Ectodermal cell (in vitro differentiated cells): ENCODE measurements at regions not wholly inside any gene's neighbourhood (a gene's known extent, or its start where the extent isn't known, plus 50 kb on each side); places are given as distances from the start of the nearest gene placed in this dataset.

Experiments
- H3K27ac ChIP-seq: 2 replicates; pipeline ENCODE4 v1.7.0; 2013; ENCODE audit warnings: mild to moderate bottlenecking, low read depth, low read length; ENCODE audit not compliant: insufficient read depth, poor library complexity, severe bottlenecking
- H3K27me3 ChIP-seq: 2 replicates; pipeline ENCODE4 v1.7.0; 2013; ENCODE audit warnings: mild to moderate bottlenecking, low read length; ENCODE audit not compliant: insufficient read depth, control insufficient read depth, poor library complexity, severe bottlenecking
- H3K36me3 ChIP-seq: one replicate; pipeline ENCODE4 v1.7.0; 2013; ENCODE audit warnings: low read length; ENCODE audit not compliant: control insufficient read depth, insufficient read depth
- H3K4me1 ChIP-seq: one replicate; pipeline ENCODE4 v1.7.0; 2013; ENCODE audit warnings: low read length; ENCODE audit not compliant: control insufficient read depth, insufficient read depth
- H3K4me3 ChIP-seq: 2 replicates; pipeline ENCODE4 v1.7.0; 2013; ENCODE audit warnings: low read depth, low read length, control low read depth; ENCODE audit not compliant: insufficient read depth
- H3K9me3 ChIP-seq: 2 replicates; pipeline ENCODE4 v1.7.0; 2013; ENCODE audit warnings: mild to moderate bottlenecking, low read length, moderate library complexity; ENCODE audit not compliant: control insufficient read depth
- WGBS, 2 experiments: methylation state at CpG; one replicate each; pipeline ENCODE4 v1.1.7; 2013; ENCODE audit warnings: missing lambda C conversion rate in 2 of 2; 5-methylcytosine and 5-hydroxymethylcytosine counted together

DNA sequence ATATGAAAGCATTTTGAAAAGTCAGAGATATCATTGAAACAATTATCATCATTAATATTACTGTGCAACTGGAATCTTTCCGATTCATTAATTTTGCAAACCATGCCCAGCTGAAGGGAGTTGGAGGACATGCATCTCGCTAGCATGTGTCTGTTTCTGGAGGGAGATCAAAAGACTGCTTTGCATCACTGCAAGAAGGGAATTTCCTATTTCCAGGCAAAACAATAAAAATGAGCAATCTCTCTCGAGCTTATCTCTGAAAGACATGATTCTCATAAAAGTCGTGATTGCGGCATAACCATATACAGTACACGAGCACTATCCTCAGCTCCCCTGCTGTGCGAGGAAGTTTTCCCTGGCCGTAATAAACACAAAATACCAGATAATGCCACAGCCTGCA, 607.6 kb upstream of the DPP6 start:
- no peak overlapping the region for H3K27ac ChIP-seq
- no peaks in the 10 kb centered on the region for H3K4me1 ChIP-seq
- no peaks in the 10 kb centered on the region for H3K27me3 ChIP-seq
- 87 to 88% methylated on average over 8 of the region's 8 CpGs for WGBS, 2 experiments
- H3K9me3 ChIP-seq = peaks cover 11% of the 10 kb centered on the region
- H3K36me3 ChIP-seq = no peaks in the 10 kb centered on the region
- no peak overlapping the region for H3K4me3 ChIP-seq

DNA sequence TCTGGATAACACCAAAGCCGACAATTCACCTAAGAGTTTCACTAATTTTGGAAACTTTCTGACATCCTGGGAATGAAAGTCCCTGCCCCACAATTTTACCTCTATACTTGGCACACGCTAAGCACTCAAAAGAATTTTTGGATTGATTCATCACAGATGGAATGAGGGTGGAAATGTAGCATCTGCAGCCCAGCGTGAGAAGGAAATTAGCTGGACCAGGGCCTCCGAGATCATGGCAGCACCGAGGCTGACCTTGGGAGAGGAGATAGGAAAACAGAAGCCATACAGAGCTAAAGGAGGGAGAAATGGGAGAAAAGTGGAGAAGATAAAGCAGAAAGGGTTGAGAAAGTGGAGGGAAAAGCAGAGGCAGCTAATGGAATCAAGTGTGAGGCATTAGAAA, 606.6 kb upstream of the DPP6 start:
- H3K4me3 ChIP-seq = no peak overlapping the region
- H3K36me3 ChIP-seq = no peaks in the 10 kb centered on the region
- no peaks in the 10 kb centered on the region for H3K4me1 ChIP-seq
- H3K27ac ChIP-seq = no peak overlapping the region
- peaks cover 11% of the 10 kb centered on the region for H3K9me3 ChIP-seq
- WGBS, 2 experiments = 80 to 81% methylated on average over 4 to 5 of the region's 5 CpGs
- no peaks in the 10 kb centered on the region for H3K27me3 ChIP-seq

DNA sequence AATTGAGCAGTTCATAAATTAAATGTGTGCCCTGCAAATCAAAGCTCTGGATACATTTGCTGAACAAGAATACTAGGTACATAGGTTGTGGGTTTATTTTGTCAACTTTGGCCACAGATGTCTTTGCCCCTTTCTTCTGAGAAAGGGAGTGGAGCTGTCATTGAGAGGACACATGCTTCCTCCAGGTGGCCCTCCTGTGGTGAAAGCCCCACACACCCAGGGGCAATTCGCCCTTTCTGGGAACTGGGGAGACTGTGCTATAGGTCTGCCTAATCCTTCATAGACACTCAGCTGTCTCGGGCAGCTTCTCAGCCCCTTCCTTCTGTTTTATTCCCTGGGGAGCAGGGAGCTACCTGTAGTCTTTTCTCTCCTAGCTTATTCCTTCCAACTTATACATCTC, 605.7 kb upstream of the DPP6 start:
- Histone ChIP-seq H3K4me3 (no peak overlapping the region), H3K27me3 (no peaks in the 10 kb centered on the region), H3K9me3 (peaks cover 13% of the 10 kb centered on the region), H3K27ac (no peak overlapping the region), H3K36me3 (no peaks in the 10 kb centered on the region), H3K4me1 (no peaks in the 10 kb centered on the region)
- 43 to 48% methylated on average over 2 of the region's 2 CpGs for WGBS, 2 experiments

DNA sequence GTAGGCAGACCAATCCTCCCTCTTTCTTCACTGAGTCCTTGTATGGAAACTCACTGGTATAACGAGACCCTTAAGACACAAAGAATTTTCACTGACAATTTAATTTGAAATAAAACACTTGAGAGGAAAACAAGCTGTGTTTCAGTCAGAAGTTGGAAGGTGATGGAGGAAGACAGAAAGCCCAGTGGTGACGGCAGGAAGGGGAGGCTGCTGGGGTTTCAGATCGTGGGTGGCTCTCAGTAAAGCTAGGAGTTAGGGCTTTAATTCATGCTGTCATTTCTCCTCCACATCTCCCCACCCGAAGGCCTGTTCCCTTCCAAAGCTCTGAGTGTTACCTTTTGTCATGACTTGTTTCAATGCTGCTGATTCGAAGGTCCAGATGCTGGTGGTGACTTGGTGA, 605.2 kb upstream of the DPP6 start:
- Histone ChIP-seq H3K4me3 (no peak overlapping the region), H3K9me3 (peaks cover 15% of the 10 kb centered on the region), H3K27me3 (no peaks in the 10 kb centered on the region), H3K27ac (no peak overlapping the region), H3K4me1 (no peaks in the 10 kb centered on the region), H3K36me3 (no peaks in the 10 kb centered on the region)
- WGBS, 2 experiments = 74 to 77% methylated on average over 5 of the region's 5 CpGs

DNA sequence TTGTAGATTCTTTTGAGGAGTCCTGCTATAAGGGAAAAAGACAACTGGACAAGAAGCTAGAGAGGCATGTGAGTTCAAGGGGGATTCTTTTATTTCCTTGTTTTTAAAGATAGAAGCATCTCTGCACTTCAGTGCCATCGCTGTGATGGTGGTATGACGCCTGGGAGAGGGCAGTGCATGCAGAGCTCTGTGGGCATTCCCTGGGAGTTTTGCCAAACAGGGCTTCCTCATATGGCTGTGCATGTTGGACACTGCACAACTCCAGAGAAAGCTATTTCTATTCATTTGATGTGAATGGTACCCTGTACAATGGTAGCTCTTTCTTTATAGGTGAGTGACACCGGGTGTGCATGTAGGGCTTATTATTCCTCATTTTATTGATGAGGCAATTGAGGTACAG, 599.5 kb upstream of the DPP6 start:
- no peak overlapping the region for H3K4me3 ChIP-seq
- H3K36me3 ChIP-seq = no peaks in the 10 kb centered on the region
- no peak overlapping the region for H3K27ac ChIP-seq
- 55 to 64% methylated on average over 3 of the region's 3 CpGs for WGBS, 2 experiments
- H3K9me3 ChIP-seq = peaks cover 10% of the 10 kb centered on the region
- H3K27me3 ChIP-seq = no peaks in the 10 kb centered on the region
- no peaks in the 10 kb centered on the region for H3K4me1 ChIP-seq

DNA sequence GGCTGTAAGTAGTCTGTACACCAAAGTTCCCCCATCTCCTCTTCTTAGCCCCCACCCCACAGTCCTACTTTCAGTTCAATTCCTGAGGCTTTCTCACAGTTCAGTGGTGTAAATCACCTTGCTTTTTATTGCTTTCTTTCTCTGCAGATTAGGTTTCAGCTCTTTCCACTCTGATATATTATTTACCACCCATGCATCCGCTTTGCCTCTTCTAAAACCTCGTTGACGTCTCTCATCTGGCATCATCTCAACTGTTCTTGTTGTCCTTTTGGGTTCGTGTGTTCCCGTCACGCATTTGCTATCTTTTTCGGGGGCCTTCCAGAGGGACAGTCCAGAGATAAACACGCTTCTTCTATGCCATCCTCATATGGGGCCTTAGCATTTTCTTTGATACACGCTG, 597.9 kb upstream of the DPP6 start:
- WGBS, 2 experiments = 82 to 87% methylated on average over 9 of the region's 9 CpGs
- H3K27ac ChIP-seq = no peak overlapping the region
- peaks cover 4% of the 10 kb centered on the region for H3K9me3 ChIP-seq
- H3K4me1 ChIP-seq = no peaks in the 10 kb centered on the region
- no peak overlapping the region for H3K4me3 ChIP-seq
- no peaks in the 10 kb centered on the region for H3K36me3 ChIP-seq
- no peaks in the 10 kb centered on the region for H3K27me3 ChIP-seq

DNA sequence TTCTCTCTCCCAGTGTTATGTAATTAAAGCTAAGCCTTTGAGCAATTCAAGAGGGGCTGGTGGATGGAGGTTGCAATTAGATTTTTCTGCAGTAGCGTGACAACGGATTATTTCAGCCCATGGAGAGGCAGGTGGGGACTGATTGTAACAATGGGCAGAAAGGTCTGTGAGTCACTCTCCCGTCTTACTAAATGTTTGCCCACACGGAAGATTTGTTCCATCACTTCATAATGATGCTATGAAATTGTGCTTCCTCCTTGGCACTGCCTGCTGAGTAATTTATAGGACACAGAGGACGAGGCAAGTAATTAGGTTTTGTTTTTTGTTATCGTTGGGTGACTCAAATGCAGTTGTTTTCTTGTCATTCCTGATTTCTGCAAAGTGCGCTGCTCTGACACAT, 594.5 kb upstream of the DPP6 start:
- no peak overlapping the region for H3K4me3 ChIP-seq
- H3K27me3 ChIP-seq = no peaks in the 10 kb centered on the region
- 70 to 72% methylated on average over 7 of the region's 7 CpGs for WGBS, 2 experiments
- no peak overlapping the region for H3K27ac ChIP-seq
- no peaks in the 10 kb centered on the region for H3K9me3 ChIP-seq
- no peaks in the 10 kb centered on the region for H3K4me1 ChIP-seq
- H3K36me3 ChIP-seq = no peaks in the 10 kb centered on the region

DNA sequence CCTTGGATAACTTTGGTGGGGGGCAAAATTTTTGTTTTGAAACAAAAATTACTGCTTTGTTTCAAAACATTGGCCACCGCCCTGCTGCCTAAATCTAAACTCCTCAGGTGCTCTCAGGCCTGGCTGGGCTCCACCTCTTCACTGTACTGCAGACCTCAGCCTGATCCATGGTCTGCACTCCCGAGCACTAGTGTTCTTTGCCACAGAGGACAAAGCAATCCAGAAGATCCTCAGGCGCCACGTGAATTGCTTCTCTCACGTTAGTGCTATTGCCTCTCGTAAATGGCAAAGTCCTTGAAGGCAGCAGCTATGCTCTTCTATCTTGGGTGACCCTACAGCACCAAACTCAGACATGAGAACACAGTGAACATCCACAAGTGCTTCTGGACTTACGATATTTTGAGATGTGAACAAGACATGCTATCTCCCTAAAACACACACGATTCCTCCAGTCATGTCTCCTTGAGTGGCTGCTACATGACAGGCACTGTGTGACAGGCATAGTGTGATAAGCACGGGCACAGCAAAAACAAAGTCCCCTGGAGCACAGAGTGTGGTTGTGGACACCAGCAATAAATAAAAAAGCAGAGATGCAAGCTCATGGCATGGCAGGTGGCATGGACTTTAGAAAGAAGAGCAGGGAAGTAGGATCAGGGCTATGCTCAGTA, 582.1 kb upstream of the DPP6 start:
- H3K36me3 ChIP-seq = no peaks in the 10 kb centered on the region
- no peaks in the 10 kb centered on the region for H3K27me3 ChIP-seq
- peaks cover 5% of the 10 kb centered on the region for H3K9me3 ChIP-seq
- WGBS, 2 experiments = 77 to 82% methylated on average over 9 of the region's 9 CpGs
- no peaks in the 10 kb centered on the region for H3K4me1 ChIP-seq
- no peak overlapping the region for H3K27ac ChIP-seq
- no peak overlapping the region for H3K4me3 ChIP-seq

DNA sequence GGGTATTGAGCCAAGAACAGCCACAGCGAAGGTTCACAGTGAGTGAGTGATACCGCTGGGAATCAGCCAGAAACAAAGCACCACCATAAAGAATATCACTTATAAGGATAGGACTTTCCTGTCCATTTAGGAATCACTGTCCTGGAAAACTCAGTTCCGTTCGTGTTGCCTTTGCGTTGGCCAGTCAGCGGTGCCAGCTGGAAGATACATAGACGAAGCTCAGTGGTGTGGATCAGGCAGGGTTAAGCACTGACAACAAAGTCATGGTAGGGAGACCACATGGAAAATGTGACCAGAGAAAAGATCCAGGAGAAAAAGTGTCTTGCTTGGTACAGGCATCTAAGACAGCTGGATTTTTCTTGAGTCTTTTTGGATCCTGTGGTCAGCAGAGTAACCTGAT, 579.7 kb upstream of the DPP6 start:
- H3K4me3 ChIP-seq = no peak overlapping the region
- peaks cover 8% of the 10 kb centered on the region for H3K9me3 ChIP-seq
- H3K27ac ChIP-seq = no peak overlapping the region
- no peaks in the 10 kb centered on the region for H3K4me1 ChIP-seq
- 72 to 74% methylated on average over 7 of the region's 7 CpGs for WGBS, 2 experiments
- H3K27me3 ChIP-seq = no peaks in the 10 kb centered on the region
- no peaks in the 10 kb centered on the region for H3K36me3 ChIP-seq

DNA sequence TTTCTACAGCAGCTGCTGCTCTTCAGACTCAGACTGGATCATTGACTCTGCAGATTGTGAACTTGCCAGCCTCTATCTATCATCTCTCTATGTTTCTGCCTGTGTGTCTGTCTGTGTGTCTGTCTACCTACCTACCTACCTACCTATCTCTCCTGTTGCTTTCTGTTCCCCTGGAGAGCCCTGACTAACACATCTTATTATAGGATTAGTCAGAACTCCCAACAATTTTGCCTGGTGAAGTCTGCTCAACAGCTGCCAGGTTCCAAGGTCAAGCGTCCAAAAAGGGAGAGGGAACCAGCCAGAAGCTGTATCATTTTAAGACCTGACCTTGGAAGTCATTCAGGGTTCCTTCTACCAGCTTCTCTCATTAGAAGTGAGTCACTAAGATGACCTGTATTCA, 579.0 kb upstream of the DPP6 start:
- 26 to 30% methylated on average over 1 of the region's 1 CpG for WGBS, 2 experiments
- Histone ChIP-seq H3K4me3 (no peak overlapping the region), H3K27ac (no peak overlapping the region), H3K4me1 (no peaks in the 10 kb centered on the region), H3K36me3 (no peaks in the 10 kb centered on the region), H3K9me3 (peaks cover 6% of the 10 kb centered on the region), H3K27me3 (no peaks in the 10 kb centered on the region)

DNA sequence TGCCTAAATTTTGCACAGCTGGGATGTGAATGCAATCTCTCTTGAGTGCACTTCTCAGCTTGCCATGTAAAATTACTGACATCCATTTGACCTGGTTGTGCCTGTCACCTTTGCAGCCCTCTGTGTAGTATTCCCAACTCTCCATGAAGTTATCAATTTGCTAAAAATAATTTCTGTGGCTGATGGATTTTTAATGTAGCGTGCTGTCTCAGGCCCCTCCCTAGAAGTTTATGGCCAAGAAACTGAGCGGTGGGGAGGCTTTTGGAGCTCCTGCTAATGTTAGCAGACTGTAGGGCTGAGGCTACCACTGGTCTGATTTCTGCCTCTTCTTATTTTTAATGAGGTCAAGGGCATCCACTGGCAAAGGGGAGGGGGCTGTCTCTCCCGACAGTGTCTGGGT, 577.0 kb upstream of the DPP6 start:
- Histone ChIP-seq H3K36me3 (no peaks in the 10 kb centered on the region), H3K4me1 (no peaks in the 10 kb centered on the region), H3K27me3 (no peaks in the 10 kb centered on the region), H3K4me3 (no peak overlapping the region), H3K9me3 (peaks cover 14% of the 10 kb centered on the region), H3K27ac (no peak overlapping the region)
- WGBS, 2 experiments = 64 to 79% methylated on average over 3 of the region's 3 CpGs
